Activated CD8-positive, alpha-beta memory T cell treated with anti-CD3 and anti-CD28 coated beads, Interleukin-2, amount 10 ng/mL, durations not matched to agents 7 days and 5 days (primary cell): ENCODE measurements at regions not wholly inside any gene's neighbourhood (a gene's known extent, or its start where the extent isn't known, plus 50 kb on each side); places are given as distances from the start of the nearest gene placed in this dataset.

Experiments
- ATAC-seq: fragments of 150-1000 bp; cut with Tn5 transposase; one replicate; pipeline ENCODE4 v1.10.0; 2021; ENCODE audit warnings: moderate library complexity
- CTCF ChIA-PET: fragments of 350-600 bp; sonication (Branson Sonifier 250); formaldehyde crosslinking; loops from one replicate; lab custom pipeline; 2021; ENCODE audit warnings: antibody characterized with exemption; lab: Charles Lee
- DNase-seq: peaks from one replicate; pipeline ENCODE4 v3.0.0-alpha.2; 2020
- H3K27ac Mint-ChIP-seq: one replicate; pipeline ENCODE4 v1.8.0; 2021; ENCODE audit warnings: mild to moderate bottlenecking, mixed read lengths
- H3K27me3 Mint-ChIP-seq: one replicate; pipeline ENCODE4 v1.8.0; 2021; ENCODE audit warnings: mixed read lengths
- H3K36me3 Mint-ChIP-seq: one replicate; pipeline ENCODE4 v1.8.0; 2021; ENCODE audit warnings: mild to moderate bottlenecking, mixed read lengths
- H3K4me1 Mint-ChIP-seq: one replicate; pipeline ENCODE4 v1.8.0; 2021; ENCODE audit warnings: mixed read lengths
- H3K4me3 Mint-ChIP-seq: one replicate; pipeline ENCODE4 v1.8.0; 2021; ENCODE audit warnings: mild to moderate bottlenecking, moderate library complexity, mixed read lengths
- H3K9me3 Mint-ChIP-seq: one replicate; pipeline ENCODE4 v1.8.0; 2022; ENCODE audit warnings: low read depth, mixed read lengths

GRCh38 chr9:2958219-2958618 lies 114.3 kb upstream of the PUM3 start:
- peaks cover 5% of the 10 kb centered on the region for H3K27me3 Mint-ChIP-seq
- H3K27ac Mint-ChIP-seq = no peak overlapping the region
- no peak for ATAC-seq
- H3K36me3 Mint-ChIP-seq = no peaks in the 10 kb centered on the region
- no peaks in the 10 kb centered on the region for H3K4me1 Mint-ChIP-seq
- H3K4me3 Mint-ChIP-seq = no peak overlapping the region
- CTCF ChIA-PET = no interaction called here
- no peaks in the 10 kb centered on the region for H3K9me3 Mint-ChIP-seq
- DNase-seq = no peak

- Mint-ChIP-seq H3K27ac (no peak overlapping the region), H3K9me3 (no peaks in the 10 kb centered on the region), H3K4me1 (no peaks in the 10 kb centered on the region), H3K4me3 (no peak overlapping the region), H3K27me3 (peaks cover 5% of the 10 kb centered on the region), H3K36me3 (no peaks in the 10 kb centered on the region)
- CTCF ChIA-PET = no interaction called here
- no peak for ATAC-seq
- no peak for DNase-seq
Measured at GRCh38 chr9:2957656-2958200, 113.8 kb upstream of the PUM3 start.

GRCh38 chr9:2955575-2955974 lies 111.7 kb upstream of the PUM3 start:
- DNase-seq = no peak
- Mint-ChIP-seq H3K27ac (no peak overlapping the region), H3K36me3 (no peaks in the 10 kb centered on the region), H3K9me3 (no peaks in the 10 kb centered on the region), H3K4me1 (no peaks in the 10 kb centered on the region), H3K27me3 (peaks cover 8% of the 10 kb centered on the region), H3K4me3 (no peak overlapping the region)
- no peak for ATAC-seq
- CTCF ChIA-PET = no interaction called here

- H3K27me3 Mint-ChIP-seq = no peaks in the 10 kb centered on the region
- no peak overlapping the region for H3K27ac Mint-ChIP-seq
- H3K4me3 Mint-ChIP-seq = no peak overlapping the region
- no peak for ATAC-seq
- H3K4me1 Mint-ChIP-seq = no peaks in the 10 kb centered on the region
- no peak for DNase-seq
- CTCF ChIA-PET = interaction anchor here (0.6 kb wide), 1 partner anchor 195 kb away, joined by 3 read pairs; no protein-coding TSS in a partner anchor
- no peaks in the 10 kb centered on the region for H3K9me3 Mint-ChIP-seq
- no peaks in the 10 kb centered on the region for H3K36me3 Mint-ChIP-seq
Measured at GRCh38 chr9:2939368-2939767, 95.5 kb upstream of the PUM3 start.

- Mint-ChIP-seq H3K27me3 (peaks cover 3% of the 10 kb centered on the region), H3K27ac (no peak overlapping the region), H3K4me3 (no peak overlapping the region), H3K4me1 (no peaks in the 10 kb centered on the region), H3K36me3 (no peaks in the 10 kb centered on the region), H3K9me3 (no peaks in the 10 kb centered on the region)
- ATAC-seq = no peak
- CTCF ChIA-PET = no interaction called here
- DNase-seq = no peak
Measured at GRCh38 chr9:2936221-2936620, 92.3 kb upstream of the PUM3 start.

- Mint-ChIP-seq H3K4me1 (no peaks in the 10 kb centered on the region), H3K27ac (no peak overlapping the region), H3K9me3 (no peaks in the 10 kb centered on the region), H3K36me3 (no peaks in the 10 kb centered on the region), H3K4me3 (no peak overlapping the region), H3K27me3 (peaks cover 3% of the 10 kb centered on the region)
- ATAC-seq (no peak), DNase-seq (no peak)
- CTCF ChIA-PET = no interaction called here
Measured at GRCh38 chr9:2934883-2935282, 91.0 kb upstream of the PUM3 start.

- CTCF ChIA-PET = no interaction called here
- no peak overlapping the region for H3K4me3 Mint-ChIP-seq
- ATAC-seq = no peak
Measured at GRCh38 chr9:2934241-2934650, 90.4 kb upstream of the PUM3 start.

GRCh38 chr9:2933165-2934095 lies 89.5 kb upstream of the PUM3 start:
- H3K36me3 Mint-ChIP-seq = no peaks in the 10 kb centered on the region
- CTCF ChIA-PET = no interaction called here
- no peaks in the 10 kb centered on the region for H3K4me1 Mint-ChIP-seq
- DNase-seq = no peak
- H3K27me3 Mint-ChIP-seq = peaks cover 3% of the 10 kb centered on the region
- H3K4me3 Mint-ChIP-seq = no peak overlapping the region
- no peak overlapping the region for H3K27ac Mint-ChIP-seq
- no peaks in the 10 kb centered on the region for H3K9me3 Mint-ChIP-seq
- ATAC-seq = no peak

More at GRCh38 chr9:2934241-2934650, 90.4 kb upstream of the PUM3 start:
- no peaks in the 10 kb centered on the region for H3K9me3 Mint-ChIP-seq
- H3K36me3 Mint-ChIP-seq = no peaks in the 10 kb centered on the region
- peaks cover 3% of the 10 kb centered on the region for H3K27me3 Mint-ChIP-seq
- H3K4me1 Mint-ChIP-seq = no peaks in the 10 kb centered on the region
- H3K27ac Mint-ChIP-seq = no peak overlapping the region
- DNase-seq = no peak

GRCh38 chr9:2928411-2928810 lies 84.5 kb upstream of the PUM3 start:
- Mint-ChIP-seq H3K36me3 (no peaks in the 10 kb centered on the region), H3K9me3 (no peaks in the 10 kb centered on the region), H3K4me3 (no peak overlapping the region), H3K27ac (no peak overlapping the region), H3K4me1 (no peaks in the 10 kb centered on the region), H3K27me3 (peaks cover 3% of the 10 kb centered on the region)
- CTCF ChIA-PET = no interaction called here
- DNase-seq (no peak), ATAC-seq (no peak)

GRCh38 chr9:2925016-2925415 lies 81.1 kb upstream of the PUM3 start:
- no peaks in the 10 kb centered on the region for H3K4me1 Mint-ChIP-seq
- H3K4me3 Mint-ChIP-seq = no peak overlapping the region
- DNase-seq (no peak), ATAC-seq (no peak)
- H3K36me3 Mint-ChIP-seq = no peaks in the 10 kb centered on the region
- H3K9me3 Mint-ChIP-seq = no peaks in the 10 kb centered on the region
- peaks cover 6% of the 10 kb centered on the region for H3K27me3 Mint-ChIP-seq
- H3K27ac Mint-ChIP-seq = no peak overlapping the region
- CTCF ChIA-PET = no interaction called here

- no peak for DNase-seq
- H3K4me1 Mint-ChIP-seq = no peaks in the 10 kb centered on the region
- H3K27ac Mint-ChIP-seq = no peak overlapping the region
- no peaks in the 10 kb centered on the region for H3K36me3 Mint-ChIP-seq
- peaks cover 7% of the 10 kb centered on the region for H3K27me3 Mint-ChIP-seq
- no peak overlapping the region for H3K4me3 Mint-ChIP-seq
- ATAC-seq = no peak
- CTCF ChIA-PET = no interaction called here
- no peaks in the 10 kb centered on the region for H3K9me3 Mint-ChIP-seq
Measured at GRCh38 chr9:2924380-2924768, 80.5 kb upstream of the PUM3 start.

GRCh38 chr9:2923766-2924379 lies 80.0 kb upstream of the PUM3 start:
- Mint-ChIP-seq H3K4me1 (no peaks in the 10 kb centered on the region), H3K4me3 (no peak overlapping the region), H3K27ac (no peak overlapping the region), H3K9me3 (no peaks in the 10 kb centered on the region), H3K36me3 (no peaks in the 10 kb centered on the region), H3K27me3 (peaks cover 7% of the 10 kb centered on the region)
- ATAC-seq (no peak), DNase-seq (no peak)
- CTCF ChIA-PET = no interaction called here

GRCh38 chr9:2919347-2919746 lies 75.5 kb upstream of the PUM3 start:
- Mint-ChIP-seq H3K4me3 (no peak overlapping the region), H3K36me3 (no peaks in the 10 kb centered on the region), H3K9me3 (no peaks in the 10 kb centered on the region), H3K27me3 (peaks cover 7% of the 10 kb centered on the region), H3K27ac (no peak overlapping the region), H3K4me1 (no peaks in the 10 kb centered on the region)
- DNase-seq (no peak), ATAC-seq (no peak)
- CTCF ChIA-PET = no interaction called here
